ENCODE measurements at regions not wholly inside any gene's neighbourhood (a gene's known extent, or its start where the extent isn't known, plus 50 kb on each side); places are given as distances from the start of the nearest gene placed in this dataset.
A peak's percentile ranks its signal among the peaks of the same experiment; 100 is the strongest.

GRCh38 chr7:47039089-47039648 lies 542.7 kb downstream of the TNS3 start:
- no peak for DNase-seq

- DNase-seq, result no peak
Measured at GRCh38 chr7:47038621-47039020, 543.3 kb downstream of the TNS3 start.

- DNase-seq, result no peak
Measured at GRCh38 chr7:47037607-47038006, 544.3 kb downstream of the TNS3 start.

- no peak for DNase-seq
Measured at GRCh38 chr7:47036909-47037308, 545.0 kb downstream of the TNS3 start.

- DNase-seq, result no peak
Measured at GRCh38 chr7:47035522-47035921, 546.4 kb downstream of the TNS3 start.

- DNase-seq, result no peak
Measured at GRCh38 chr7:47034180-47034579, 547.7 kb downstream of the TNS3 start.

- DNase-seq, result no peak
Measured at GRCh38 chr7:47032536-47032908, 549.4 kb downstream of the TNS3 start.

- no peak for DNase-seq
Measured at GRCh38 chr7:47031786-47032535, 550.0 kb downstream of the TNS3 start.

GRCh38 chr7:47028284-47028683 lies 553.6 kb downstream of the TNS3 start:
- DNase-seq, result no peak

GRCh38 chr7:47027695-47028240 lies 554.1 kb downstream of the TNS3 start:
- DNase-seq, result no peak

- no peak for DNase-seq
Measured at GRCh38 chr7:47026780-47027361, 555.0 kb downstream of the TNS3 start.

- no peak for DNase-seq
Measured at GRCh38 chr7:47024991-47025390, 556.9 kb downstream of the TNS3 start.

- DNase-seq, result no peak
Measured at GRCh38 chr7:47008461-47008860, 573.5 kb downstream of the TNS3 start.

GRCh38 chr7:47007471-47007870 lies 574.4 kb downstream of the TNS3 start:
- DNase-seq, result peak; percentile 31

- no peak for DNase-seq
Measured at GRCh38 chr7:47000561-47000960, 581.4 kb downstream of the TNS3 start.

- DNase-seq, result peak; percentile 62
Measured at GRCh38 chr7:46999866-47000265, 582.0 kb downstream of the TNS3 start.

GRCh38 chr7:46996972-46997371 lies 584.9 kb downstream of the TNS3 start:
- DNase-seq, result no peak

GRCh38 chr7:46993396-46993795 lies 588.5 kb downstream of the TNS3 start:
- DNase-seq, result no peak

GRCh38 chr7:46990761-46991160 lies 591.1 kb downstream of the TNS3 start:
- no peak for DNase-seq

GRCh38 chr7:46989247-46989646 lies 592.7 kb downstream of the TNS3 start:
- DNase-seq, result no peak

GRCh38 chr7:46982928-46983327 lies 599.0 kb downstream of the TNS3 start:
- DNase-seq, result no peak

- DNase-seq, result no peak
Measured at GRCh38 chr7:46979439-46979838, 602.5 kb downstream of the TNS3 start.

- no peak for DNase-seq
Measured at GRCh38 chr7:46975493-46975892, 606.4 kb downstream of the TNS3 start.

- no peak for DNase-seq
Measured at GRCh38 chr7:46972205-46972604, 609.7 kb downstream of the TNS3 start.

Measured in NCI-H2171 treated with DMSO at 0.1 percent for 48 hours (cell line).